ENCODE measurements at regions not wholly inside any gene's neighbourhood (a gene's known extent, or its start where the extent isn't known, plus 50 kb on each side); places are given as distances from the start of the nearest gene placed in this dataset.

DNA sequence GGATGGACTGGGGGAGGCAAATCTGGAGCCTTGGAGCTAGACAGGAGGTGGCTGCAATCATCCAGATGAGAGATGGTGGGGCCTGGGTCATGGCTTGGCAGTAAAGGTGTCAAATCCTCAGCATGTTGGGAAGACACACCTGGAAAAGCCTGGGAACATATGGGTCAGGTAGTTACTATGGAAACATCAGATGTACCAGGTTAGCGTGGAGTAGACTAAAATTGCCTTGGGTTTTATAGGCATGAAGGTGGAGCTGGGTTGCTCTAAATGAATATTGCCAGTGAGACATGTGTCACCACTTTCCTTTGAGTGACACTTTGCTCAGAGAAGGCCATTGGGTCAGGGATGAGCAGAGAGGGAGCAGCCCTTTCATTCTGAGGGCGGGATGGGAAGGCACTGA, 473.7 kb downstream of the TBC1D22A start:
- Histone ChIP-seq H3K27me3 (replicated peaks in 1 of 7) (peaks cover 0 to 12% (median 0%) of the 10 kb centered on the region in 7 donors), H3K4me3 (no peak overlapping the region), H3K36me3 (no peaks in the 10 kb centered on the region), H3K9me3 (peaks cover 0 to 29% (median 21%) of the 10 kb centered on the region in 8 donors), H3K27ac (no peak overlapping the region), H3K4me1 (no peaks in the 10 kb centered on the region)
- TF ChIP-seq POLR2AphosphoS5 (IDR thresholded peaks at IDR 0.05) (no peak), POLR2A (IDR thresholded peaks at IDR 0.05) (no peak)
- TF ChIP-seq, protein P1, sequence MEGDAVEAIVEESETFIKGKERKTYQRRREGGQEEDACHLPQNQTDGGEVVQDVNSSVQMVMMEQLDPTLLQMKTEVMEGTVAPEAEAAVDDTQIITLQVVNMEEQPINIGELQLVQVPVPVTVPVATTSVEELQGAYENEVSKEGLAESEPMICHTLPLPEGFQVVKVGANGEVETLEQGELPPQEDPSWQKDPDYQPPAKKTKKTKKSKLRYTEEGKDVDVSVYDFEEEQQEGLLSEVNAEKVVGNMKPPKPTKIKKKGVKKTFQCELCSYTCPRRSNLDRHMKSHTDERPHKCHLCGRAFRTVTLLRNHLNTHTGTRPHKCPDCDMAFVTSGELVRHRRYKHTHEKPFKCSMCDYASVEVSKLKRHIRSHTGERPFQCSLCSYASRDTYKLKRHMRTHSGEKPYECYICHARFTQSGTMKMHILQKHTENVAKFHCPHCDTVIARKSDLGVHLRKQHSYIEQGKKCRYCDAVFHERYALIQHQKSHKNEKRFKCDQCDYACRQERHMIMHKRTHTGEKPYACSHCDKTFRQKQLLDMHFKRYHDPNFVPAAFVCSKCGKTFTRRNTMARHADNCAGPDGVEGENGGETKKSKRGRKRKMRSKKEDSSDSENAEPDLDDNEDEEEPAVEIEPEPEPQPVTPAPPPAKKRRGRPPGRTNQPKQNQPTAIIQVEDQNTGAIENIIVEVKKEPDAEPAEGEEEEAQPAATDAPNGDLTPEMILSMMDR (IDR thresholded peaks at IDR 0.05 in 8 of 11, conservative IDR thresholded peaks at IDR 0.05 in 3 of 11), result no peak
- no peak for DNase-seq
- intact Hi-C loops (cut with DNase I; ENCODE audit: low total_unique reads), result no loop called here
- 60 to 75% (median 71%) methylated on average over 2 of the region's 2 CpGs for WGBS, 5 donors

DNA sequence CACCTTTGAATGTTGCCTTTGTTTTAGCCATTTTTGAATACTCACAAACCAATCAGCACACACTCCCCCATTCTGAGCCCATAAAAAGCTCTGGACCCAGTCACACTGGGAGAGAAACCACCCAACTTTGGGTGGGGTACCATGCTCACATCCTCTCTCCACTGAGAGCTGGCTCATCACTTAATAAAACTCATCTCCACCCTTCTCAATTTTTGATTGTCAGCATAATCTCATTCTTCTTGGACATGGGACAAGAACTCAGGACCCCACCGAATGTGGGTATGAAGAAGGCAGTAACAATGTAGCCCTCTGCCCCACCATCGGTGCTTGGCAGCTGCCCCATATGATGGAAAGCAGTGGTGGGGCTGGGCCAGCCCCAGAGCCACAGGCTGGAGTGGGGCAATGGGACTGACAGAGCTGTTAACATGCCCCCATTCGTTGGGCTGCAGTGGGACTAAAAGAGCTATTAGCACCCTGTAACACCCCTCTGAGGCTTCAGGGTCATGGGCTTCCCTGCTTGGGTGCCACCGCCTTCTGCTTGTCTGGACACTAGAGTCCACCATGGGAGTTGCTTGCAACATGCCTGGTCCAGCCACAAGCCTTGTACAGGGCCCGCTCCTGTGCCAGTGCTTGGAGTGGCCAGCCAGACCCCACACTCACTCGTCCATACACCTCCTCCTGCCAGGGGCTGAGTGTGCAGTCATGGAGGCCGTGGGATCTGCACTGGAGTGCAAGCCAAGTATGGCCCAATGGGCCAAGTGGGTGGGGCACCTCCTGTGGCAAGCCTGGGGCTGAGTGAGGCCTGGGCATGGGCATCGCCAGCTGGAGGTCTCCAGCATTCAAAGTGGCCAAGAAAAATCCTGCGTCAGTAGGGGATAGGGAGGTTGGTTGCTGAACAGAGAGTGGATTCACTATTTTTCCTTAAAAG, 471.1 kb downstream of the TBC1D22A start:
- DNase-seq, result no peak
- TF ChIP-seq, protein P1 (IDR thresholded peaks at IDR 0.05 in 8 of 11, conservative IDR thresholded peaks at IDR 0.05 in 3 of 11), result no peak
- no peak for TF ChIP-seq POLR2AphosphoS5 (IDR thresholded peaks at IDR 0.05)
- no peak for TF ChIP-seq POLR2A (IDR thresholded peaks at IDR 0.05)
- Histone ChIP-seq H3K27ac (no peak overlapping the region), H3K36me3 (no peaks in the 10 kb centered on the region), H3K4me3 (no peak overlapping the region), H3K27me3 (replicated peaks in 1 of 7) (peaks cover 0 to 4% (median 0%) of the 10 kb centered on the region in 7 donors), H3K4me1 (no peaks in the 10 kb centered on the region), H3K9me3 (peaks cover 0 to 29% (median 21%) of the 10 kb centered on the region in 8 donors)
- 72 to 86% (median 84%) methylated on average over 4 to 9 of the region's 9 CpGs for WGBS, 5 donors
- intact Hi-C loops (cut with DNase I; ENCODE audit: low total_unique reads), result no loop called here

DNA sequence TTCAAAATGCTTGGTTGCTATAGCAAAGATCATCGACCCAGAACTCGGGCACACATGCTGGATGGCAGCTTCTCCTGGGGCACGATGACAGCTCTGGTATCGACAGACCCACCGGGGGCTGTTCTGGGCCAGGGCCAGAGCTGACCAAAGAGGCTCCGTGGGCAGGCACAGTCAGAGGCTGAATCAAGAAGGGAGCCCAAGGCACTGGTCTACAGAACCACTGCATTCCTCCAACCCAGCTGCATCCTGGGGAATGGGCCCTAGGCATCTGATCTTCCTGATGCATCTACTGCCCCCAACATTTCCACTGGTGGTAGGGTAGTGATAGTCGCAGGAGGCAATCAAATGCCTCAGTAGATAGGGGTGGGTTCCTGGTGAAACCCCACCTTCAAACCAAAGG, 470.3 kb downstream of the TBC1D22A start:
- Histone ChIP-seq H3K4me1 (no peaks in the 10 kb centered on the region), H3K4me3 (no peak overlapping the region), H3K27me3 (replicated peaks in 1 of 7) (peaks cover 0 to 4% (median 0%) of the 10 kb centered on the region in 7 donors), H3K27ac (no peak overlapping the region), H3K9me3 (peaks cover 0 to 29% (median 21%) of the 10 kb centered on the region in 8 donors), H3K36me3 (no peaks in the 10 kb centered on the region)
- no peak for TF ChIP-seq POLR2AphosphoS5 (IDR thresholded peaks at IDR 0.05)
- no peak for TF ChIP-seq POLR2A (IDR thresholded peaks at IDR 0.05)
- TF ChIP-seq, protein P1 (IDR thresholded peaks at IDR 0.05 in 8 of 11, conservative IDR thresholded peaks at IDR 0.05 in 3 of 11), result no peak
- no peak for DNase-seq
- intact Hi-C loops (cut with DNase I; ENCODE audit: low total_unique reads), result no loop called here
- WGBS, 5 donors, result 83 to 91% (median 86%) methylated on average over 6 to 7 of the region's 7 CpGs

DNA sequence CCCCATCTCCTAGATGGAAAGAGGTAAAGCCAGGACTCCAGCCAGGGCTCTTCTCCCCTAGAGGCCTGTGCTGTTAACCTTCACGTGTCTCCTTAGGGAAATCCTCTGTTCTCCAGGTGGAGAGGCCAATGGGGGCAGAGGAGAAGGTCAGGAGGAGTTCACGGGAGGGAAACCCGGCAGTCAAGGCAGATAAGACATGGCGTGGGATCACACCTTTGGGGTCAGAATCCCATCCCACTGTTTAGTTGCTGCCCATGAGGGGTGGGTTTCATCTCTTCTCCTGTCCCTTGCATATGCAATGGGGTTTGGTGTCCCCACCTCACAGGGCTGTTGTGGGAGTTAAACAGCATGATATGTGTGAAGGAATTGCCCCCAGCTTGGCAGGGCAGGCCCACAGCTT, 469.7 kb downstream of the TBC1D22A start:
- Histone ChIP-seq H3K9me3 (peaks cover 0 to 29% (median 21%) of the 10 kb centered on the region in 8 donors), H3K4me1 (no peaks in the 10 kb centered on the region), H3K4me3 (no peak overlapping the region), H3K27ac (no peak overlapping the region), H3K36me3 (no peaks in the 10 kb centered on the region), H3K27me3 (replicated peaks in 1 of 7) (peaks cover 0 to 4% (median 0%) of the 10 kb centered on the region in 7 donors)
- no peak for TF ChIP-seq POLR2A (IDR thresholded peaks at IDR 0.05)
- TF ChIP-seq POLR2AphosphoS5 (IDR thresholded peaks at IDR 0.05), result no peak
- TF ChIP-seq, protein P1 (IDR thresholded peaks at IDR 0.05 in 8 of 11, conservative IDR thresholded peaks at IDR 0.05 in 3 of 11), result no peak
- no peak for DNase-seq
- intact Hi-C loops (cut with DNase I; ENCODE audit: low total_unique reads), result no loop called here
- WGBS, 5 donors, result 74 to 88% (median 81%) methylated on average over 4 of the region's 4 CpGs

All from spleen (tissue), 11 donors.